Mesendoderm (in vitro differentiated cells): ENCODE measurements at regions not wholly inside any gene's neighbourhood (a gene's known extent, or its start where the extent isn't known, plus 50 kb on each side); places are given as distances from the start of the nearest gene placed in this dataset.

Experiments
- DNase-seq: peaks from one replicate; pipeline ENCODE4 v3.0.0; 2013
- H2AK5ac ChIP-seq: 2 replicates; pipeline ENCODE4 v1.6.1; 2013; ENCODE audit warnings: low read length, inconsistent platforms
- H2BK120ac ChIP-seq: 2 replicates; pipeline ENCODE4 v1.6.1; 2013; ENCODE audit warnings: low read depth, mild to moderate bottlenecking, low read length, moderate library complexity, mixed read lengths
- H2BK15ac ChIP-seq: replicated peaks from 2 replicates; pipeline ENCODE4 v1.6.1; 2013; ENCODE audit warnings: low read depth, mild to moderate bottlenecking, moderate library complexity
- H2BK5ac ChIP-seq: 2 replicates; pipeline ENCODE4 v1.6.1; 2013; ENCODE audit warnings: low read length, inconsistent platforms
- H3K18ac ChIP-seq: 2 replicates; pipeline ENCODE4 v1.6.1; 2013; ENCODE audit warnings: mild to moderate bottlenecking, low read length, mixed read lengths
- H3K23ac ChIP-seq: one replicate; pipeline ENCODE4 v1.6.1; 2013; ENCODE audit warnings: low read length
- H3K27ac ChIP-seq: 2 replicates; pipeline ENCODE4 v1.5.1; 2013; ENCODE audit warnings: low read depth, mild to moderate bottlenecking, inconsistent platforms, low read length, moderate library complexity
- H3K27me3 ChIP-seq: 2 replicates; pipeline ENCODE4 v1.6.1; 2013; ENCODE audit warnings: low read length, control low read depth, mild to moderate bottlenecking, inconsistent platforms; ENCODE audit not compliant: insufficient read depth, poor library complexity
- H3K36me3 ChIP-seq: 2 replicates; pipeline ENCODE4 v1.6.1; 2013; ENCODE audit warnings: low read length, inconsistent platforms; ENCODE audit not compliant: control insufficient read depth, insufficient read depth
- H3K4ac ChIP-seq: one replicate; pipeline ENCODE4 v1.6.1; 2013; ENCODE audit warnings: low read depth, mild to moderate bottlenecking, low read length, moderate library complexity
- H3K4me1 ChIP-seq: 2 replicates; pipeline ENCODE4 v1.6.1; 2013; ENCODE audit warnings: low read depth, low read length, inconsistent platforms; ENCODE audit not compliant: control insufficient read depth
- H3K4me2 ChIP-seq: 2 replicates; pipeline ENCODE4 v1.6.1; 2013; ENCODE audit warnings: low read length
- H3K4me3 ChIP-seq: 2 replicates; pipeline ENCODE4 v1.5.1; 2013; ENCODE audit warnings: mild to moderate bottlenecking, low read length
- H3K56ac ChIP-seq: one replicate; pipeline ENCODE4 v1.6.1; 2013; ENCODE audit warnings: low read length
- H3K79me1 ChIP-seq: 2 replicates; pipeline ENCODE4 v1.6.1; 2013; ENCODE audit warnings: low read length, inconsistent platforms
- H3K79me2 ChIP-seq: 2 replicates; pipeline ENCODE4 v1.6.1; 2013; ENCODE audit warnings: mild to moderate bottlenecking, low read length; ENCODE audit not compliant: control insufficient read depth, insufficient read depth
- H3K9ac ChIP-seq: 2 replicates; pipeline ENCODE4 v1.6.1; 2013; ENCODE audit warnings: low read length, inconsistent platforms
- H4K5ac ChIP-seq: one replicate; pipeline ENCODE4 v1.6.1; 2013; ENCODE audit warnings: low read length
- H4K8ac ChIP-seq: one replicate; pipeline ENCODE4 v1.6.1; 2013; ENCODE audit warnings: low read depth, mild to moderate bottlenecking, control low read depth, low read length, moderate library complexity
- WGBS: extraction: QIAGEN DNeasy Blood & Tissue Kit; methylation state at CpG from one replicate; pipeline ENCODE4 v1.1.7; 2013; ENCODE audit warnings: low lambda C conversion rate, missing lambda C conversion rate; ENCODE audit not compliant: insufficient coverage; ENCODE audit errors: extremely low coverage; 5-methylcytosine and 5-hydroxymethylcytosine counted together

DNA sequence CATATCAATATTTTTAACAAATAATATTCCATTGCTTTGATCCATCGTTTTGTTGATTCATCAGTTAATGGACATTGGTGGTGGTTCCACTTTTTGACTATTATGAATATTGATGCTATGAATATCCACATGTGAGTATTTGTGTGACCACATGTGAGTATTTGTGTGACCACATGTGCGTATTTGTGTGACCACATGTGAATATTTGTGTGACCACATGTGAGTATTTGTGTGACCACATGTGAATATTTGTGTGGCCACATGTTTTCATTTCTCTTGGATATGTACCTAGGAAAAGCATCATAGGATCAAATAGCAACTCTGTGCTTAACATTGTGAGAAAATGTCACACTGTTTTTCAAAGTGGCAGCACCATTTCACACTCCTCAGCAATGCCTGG, 433.6 kb upstream of the FRG1 start:
- no peak overlapping the region for H2BK15ac ChIP-seq
- H3K27me3 ChIP-seq = no peaks in the 10 kb centered on the region
- no peak overlapping the region for H3K4ac ChIP-seq
- no CpG with 5 or more reads among the region's 2 CpGs for WGBS
- no peaks in the 10 kb centered on the region for H3K36me3 ChIP-seq
- H4K5ac ChIP-seq = no peak overlapping the region
- H3K56ac ChIP-seq = no peak overlapping the region
- no peaks in the 10 kb centered on the region for H3K79me1 ChIP-seq
- no peaks in the 10 kb centered on the region for H3K79me2 ChIP-seq
- H2BK5ac ChIP-seq = no peak overlapping the region
- no peak overlapping the region for H3K18ac ChIP-seq
- H3K4me1 ChIP-seq = no peaks in the 10 kb centered on the region
- no peak overlapping the region for H3K23ac ChIP-seq
- no peak overlapping the region for H3K4me2 ChIP-seq
- H3K27ac ChIP-seq = no peak overlapping the region
- H2BK120ac ChIP-seq = no peak overlapping the region
- no peak overlapping the region for H4K8ac ChIP-seq
- no peak for DNase-seq
- no peak overlapping the region for H2AK5ac ChIP-seq
- no peak overlapping the region for H3K4me3 ChIP-seq
- no peak overlapping the region for H3K9ac ChIP-seq

DNA sequence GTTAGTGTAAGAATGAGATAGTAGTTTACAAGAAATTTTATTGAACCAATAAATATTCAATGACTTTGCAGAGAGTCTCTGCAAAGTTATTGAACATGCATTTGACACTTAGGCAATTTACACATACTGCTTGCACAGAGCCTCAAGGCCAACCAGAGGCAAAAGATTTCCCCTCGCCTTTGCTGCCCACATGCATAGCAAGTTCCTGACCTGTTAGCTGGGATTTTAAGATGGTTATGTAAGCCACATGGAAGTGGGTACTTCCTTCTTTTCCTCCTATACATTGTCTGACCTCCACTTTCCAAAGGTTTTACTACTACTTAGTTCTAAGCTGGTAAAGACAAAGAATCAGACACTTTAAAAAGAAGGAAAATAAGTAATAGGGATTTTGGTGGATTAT, 430.1 kb upstream of the FRG1 start:
- H3K18ac ChIP-seq = no peak overlapping the region
- no peak overlapping the region for H3K27ac ChIP-seq
- no CpG with 5 or more reads among the region's 1 CpG for WGBS
- H3K79me1 ChIP-seq = no peaks in the 10 kb centered on the region
- H3K4me3 ChIP-seq = no peak overlapping the region
- H2AK5ac ChIP-seq = no peak overlapping the region
- no peak overlapping the region for H2BK120ac ChIP-seq
- no peaks in the 10 kb centered on the region for H3K27me3 ChIP-seq
- H4K8ac ChIP-seq = no peak overlapping the region
- H2BK5ac ChIP-seq = no peak overlapping the region
- H3K79me2 ChIP-seq = no peaks in the 10 kb centered on the region
- H4K5ac ChIP-seq = no peak overlapping the region
- DNase-seq = no peak
- H3K56ac ChIP-seq = no peak overlapping the region
- no peak overlapping the region for H3K9ac ChIP-seq
- no peaks in the 10 kb centered on the region for H3K36me3 ChIP-seq
- no peak overlapping the region for H2BK15ac ChIP-seq
- no peak overlapping the region for H3K4ac ChIP-seq
- H3K23ac ChIP-seq = no peak overlapping the region
- no peak overlapping the region for H3K4me2 ChIP-seq
- no peaks in the 10 kb centered on the region for H3K4me1 ChIP-seq

DNA sequence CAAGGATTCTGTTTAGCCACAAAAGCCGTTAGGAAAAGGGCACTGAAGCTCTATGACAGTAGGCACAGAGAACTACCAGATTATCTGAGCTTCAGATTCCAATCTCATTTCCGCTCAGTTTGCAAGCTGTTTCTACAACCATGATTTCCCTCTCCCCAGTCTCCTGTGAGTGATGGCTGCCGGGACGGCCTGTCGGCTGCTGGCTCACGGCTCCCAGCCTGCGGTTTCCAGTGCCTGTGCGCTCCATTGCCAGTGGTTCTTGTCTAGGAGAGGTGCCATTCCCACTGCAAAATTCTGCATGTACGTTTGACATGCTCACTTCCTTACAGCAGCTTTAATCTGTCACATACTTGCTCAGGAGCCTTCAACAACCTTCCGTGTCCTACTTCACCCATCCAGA, 429.1 kb upstream of the FRG1 start:
- Histone ChIP-seq H2BK120ac (no peak overlapping the region), H3K56ac (no peak overlapping the region), H3K23ac (no peak overlapping the region), H2AK5ac (no peak overlapping the region), H3K4me3 (no peak overlapping the region), H3K36me3 (no peaks in the 10 kb centered on the region), H3K27ac (no peak overlapping the region), H3K27me3 (no peaks in the 10 kb centered on the region), H3K4me1 (no peaks in the 10 kb centered on the region), H2BK5ac (no peak overlapping the region), H3K4me2 (no peak overlapping the region), H2BK15ac (no peak overlapping the region), H4K5ac (no peak overlapping the region), H3K18ac (no peak overlapping the region), H3K79me2 (no peaks in the 10 kb centered on the region), H3K4ac (no peak overlapping the region), H3K79me1 (no peaks in the 10 kb centered on the region), H4K8ac (no peak overlapping the region), H3K9ac (no peak overlapping the region)
- WGBS = no CpG with 5 or more reads among the region's 10 CpGs
- no peak for DNase-seq

DNA sequence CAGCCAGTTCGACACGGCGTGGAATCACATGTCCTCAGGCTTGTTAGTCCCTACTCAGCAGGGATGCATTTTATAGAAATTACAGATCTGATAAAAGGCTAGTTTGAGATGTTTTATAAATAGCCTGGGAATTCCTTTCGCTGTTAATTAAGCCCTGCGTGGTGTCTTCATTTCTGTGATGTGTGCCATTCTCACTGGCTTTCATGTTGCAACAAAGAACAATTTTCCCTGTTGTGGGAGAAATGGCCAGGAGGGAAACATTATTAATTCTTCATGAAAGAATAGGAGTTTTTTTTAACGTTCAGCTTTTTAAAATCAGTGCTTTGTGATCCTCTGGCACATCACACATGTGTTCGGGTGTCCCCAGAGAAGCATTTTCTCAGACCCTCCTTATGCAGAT, 427.3 kb upstream of the FRG1 start:
- Histone ChIP-seq H3K36me3 (no peaks in the 10 kb centered on the region), H3K27ac (no peak overlapping the region)

DNA sequence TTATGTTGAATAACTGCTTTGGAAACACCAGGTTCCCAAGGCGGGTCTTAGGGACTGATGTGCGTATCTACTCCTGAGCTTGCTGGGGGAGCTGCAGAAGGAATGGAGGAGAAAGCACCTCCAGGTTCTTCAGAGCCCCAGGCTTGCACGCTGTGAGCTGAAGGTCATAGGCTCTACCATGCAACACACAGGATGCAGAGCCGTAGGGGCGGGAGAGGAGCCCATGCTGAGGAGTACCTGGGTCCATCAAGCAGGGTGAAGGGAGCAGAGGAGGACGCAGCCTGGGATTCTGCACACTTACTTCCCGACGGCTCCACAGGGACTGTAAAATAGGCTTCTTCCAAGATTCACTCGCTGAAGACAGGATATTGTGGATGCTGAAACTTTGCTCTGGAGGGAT, 426.5 kb upstream of the FRG1 start:
- Histone ChIP-seq H3K9ac (no peak overlapping the region), H3K79me1 (no peaks in the 10 kb centered on the region), H2AK5ac (no peak overlapping the region), H3K4me3 (no peak overlapping the region), H3K79me2 (no peaks in the 10 kb centered on the region), H3K56ac (no peak overlapping the region), H4K8ac (no peak overlapping the region), H3K27ac (no peak overlapping the region), H2BK120ac (no peak overlapping the region), H3K4me1 (no peaks in the 10 kb centered on the region), H3K18ac (no peak overlapping the region), H3K36me3 (no peaks in the 10 kb centered on the region), H4K5ac (no peak overlapping the region), H3K4me2 (no peak overlapping the region), H2BK5ac (no peak overlapping the region), H3K23ac (no peak overlapping the region), H3K27me3 (no peaks in the 10 kb centered on the region), H2BK15ac (no peak overlapping the region), H3K4ac (no peak overlapping the region)
- no CpG with 5 or more reads among the region's 9 CpGs for WGBS
- no peak for DNase-seq

More for the DNA sequence above, 427.3 kb upstream of the FRG1 start:
- Histone ChIP-seq H3K23ac (no peak overlapping the region), H3K79me1 (no peaks in the 10 kb centered on the region), H3K56ac (no peak overlapping the region), H2BK120ac (no peak overlapping the region), H3K4me2 (no peak overlapping the region), H2BK15ac (no peak overlapping the region), H3K4ac (no peak overlapping the region), H3K4me3 (no peak overlapping the region), H4K8ac (no peak overlapping the region), H3K79me2 (no peaks in the 10 kb centered on the region), H3K27me3 (no peaks in the 10 kb centered on the region), H2AK5ac (no peak overlapping the region), H4K5ac (no peak overlapping the region), H3K18ac (no peak overlapping the region), H3K9ac (no peak overlapping the region), H3K4me1 (no peaks in the 10 kb centered on the region), H2BK5ac (no peak overlapping the region)
- no CpG with 5 or more reads among the region's 7 CpGs for WGBS
- no peak for DNase-seq

DNA sequence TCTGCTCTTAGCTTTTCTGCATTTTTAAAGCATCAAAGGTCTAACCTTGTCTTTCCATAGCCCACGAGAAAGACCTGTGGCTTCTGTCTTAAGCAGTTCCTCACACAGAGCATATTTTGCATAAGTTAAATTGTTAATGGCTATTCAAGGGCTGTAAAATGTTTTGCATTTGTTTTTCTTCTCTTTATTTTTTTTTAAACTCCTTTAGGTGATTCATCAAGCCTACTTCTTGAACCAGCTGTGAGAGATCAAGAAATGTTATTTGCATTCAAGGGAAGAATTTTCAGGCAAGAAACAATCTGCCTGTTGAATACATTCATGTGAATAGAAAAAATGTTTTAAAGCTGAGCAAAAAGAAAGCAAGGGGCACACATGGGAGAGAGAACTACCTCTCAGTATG, 423.8 kb upstream of the FRG1 start:
- Histone ChIP-seq H3K23ac (no peak overlapping the region), H2BK5ac (no peak overlapping the region), H3K4me3 (no peak overlapping the region), H3K27ac (no peak overlapping the region), H3K4me1 (no peaks in the 10 kb centered on the region), H3K36me3 (no peaks in the 10 kb centered on the region), H3K4ac (no peak overlapping the region), H3K56ac (no peak overlapping the region), H4K8ac (no peak overlapping the region), H3K79me2 (no peaks in the 10 kb centered on the region), H4K5ac (no peak overlapping the region), H2AK5ac (no peak overlapping the region), H3K9ac (no peak overlapping the region), H2BK120ac (no peak overlapping the region), H3K27me3 (no peaks in the 10 kb centered on the region), H3K79me1 (no peaks in the 10 kb centered on the region), H3K4me2 (no peak overlapping the region), H3K18ac (no peak overlapping the region), H2BK15ac (no peak overlapping the region)
- no peak for DNase-seq
- WGBS = no CpG with 5 or more reads among the region's 1 CpG
